Fibroblast of skin of right quadriceps (primary cell): ENCODE measurements at regions not wholly inside any gene's neighbourhood (a gene's known extent, or its start where the extent isn't known, plus 50 kb on each side); places are given as distances from the start of the nearest gene placed in this dataset.

Source experiments
- DNase-seq: peaks from one replicate; pipeline ENCODE4 v3.0.0-alpha.2; 2013

DNA sequence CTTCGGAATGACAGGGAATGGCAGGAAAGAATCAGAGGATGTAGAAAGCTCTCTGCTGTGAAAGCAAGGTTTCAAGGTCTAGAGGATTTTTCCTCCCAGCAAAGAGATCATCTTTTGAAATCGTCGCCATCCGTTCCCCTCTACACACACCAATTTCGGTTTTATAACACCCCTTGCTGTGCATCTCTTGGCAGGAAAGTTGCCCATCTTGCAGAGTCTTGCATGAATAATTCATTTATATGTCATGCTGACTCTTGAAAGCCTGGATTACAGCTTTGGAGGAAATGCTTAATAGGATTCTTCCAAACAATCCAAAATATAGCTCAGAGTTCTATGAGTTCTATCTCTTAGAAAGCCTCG is 262.7 kb downstream of the CHL1 start:
- no peak for DNase-seq

DNA sequence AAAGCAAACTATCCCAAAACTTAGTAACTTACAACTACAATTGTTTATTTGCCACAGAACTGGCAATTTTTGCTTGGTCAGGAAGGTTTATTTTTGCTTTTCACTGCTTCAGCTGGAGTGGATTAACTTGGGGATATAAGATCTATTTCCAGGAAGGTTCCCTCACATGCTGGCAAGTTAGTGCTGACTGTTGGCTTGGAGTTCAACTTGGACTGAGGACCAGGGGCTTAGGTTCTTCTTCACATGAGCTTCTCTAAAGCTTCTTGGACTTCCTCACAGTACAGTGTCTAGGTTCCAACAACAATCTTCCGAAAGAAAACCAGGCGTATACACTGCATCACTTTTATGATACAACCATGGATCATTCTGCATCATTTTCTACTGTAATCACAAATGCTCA is 264.4 kb downstream of the CHL1 start:
- no peak for DNase-seq

- DNase-seq = no peak
Observed at GRCh38 chr3:462851-463250, 266.3 kb downstream of the CHL1 start.

GRCh38 chr3:463252-464192 is 267.0 kb downstream of the CHL1 start:
- no peak for DNase-seq

DNA sequence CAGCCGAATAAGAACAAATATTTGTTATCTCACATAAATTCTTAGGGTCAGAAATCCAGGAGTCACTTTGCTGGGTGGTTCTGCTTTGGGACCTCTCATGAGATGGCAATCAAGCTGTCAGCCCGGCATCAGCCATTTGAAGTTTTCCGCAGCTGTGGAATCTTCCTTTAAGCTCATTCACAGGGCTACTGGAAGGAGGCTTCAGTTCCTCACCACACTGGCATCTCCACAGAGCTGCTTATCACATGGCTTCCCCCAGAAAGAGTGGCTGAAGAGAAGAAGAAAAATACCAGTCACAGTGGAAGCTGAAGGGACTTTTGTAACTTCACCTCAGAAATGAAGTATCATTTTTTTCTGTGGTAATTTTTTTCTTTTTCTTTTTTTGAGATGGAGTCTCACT is 267.7 kb downstream of the CHL1 start:
- no peak for DNase-seq

DNA sequence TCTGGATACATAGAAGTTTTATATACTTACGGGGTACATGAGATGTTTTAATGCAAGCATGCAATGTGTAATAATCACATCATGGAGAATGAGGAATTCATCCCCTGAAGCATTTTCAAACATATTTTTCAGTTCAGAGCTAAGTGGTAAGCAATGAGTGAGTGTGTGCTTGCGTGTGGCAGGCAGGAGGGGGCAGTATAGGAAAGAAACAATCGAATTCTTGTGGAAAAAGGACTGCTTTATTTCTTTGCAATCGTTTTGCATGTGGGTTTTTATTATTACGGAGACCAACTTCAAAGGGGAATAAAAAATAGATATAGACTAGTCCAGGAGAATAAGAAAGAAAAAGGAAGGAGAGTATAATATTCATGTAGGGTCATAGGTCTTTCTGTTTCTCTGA is 271.6 kb downstream of the CHL1 start:
- no peak for DNase-seq

- DNase-seq = no peak
Observed at GRCh38 chr3:473033-473800, 276.7 kb downstream of the CHL1 start.

- DNase-seq = no peak
Observed at GRCh38 chr3:474828-475227, 278.3 kb downstream of the CHL1 start.

GRCh38 chr3:480070-480469 is 283.5 kb downstream of the CHL1 start:
- no peak for DNase-seq

DNA sequence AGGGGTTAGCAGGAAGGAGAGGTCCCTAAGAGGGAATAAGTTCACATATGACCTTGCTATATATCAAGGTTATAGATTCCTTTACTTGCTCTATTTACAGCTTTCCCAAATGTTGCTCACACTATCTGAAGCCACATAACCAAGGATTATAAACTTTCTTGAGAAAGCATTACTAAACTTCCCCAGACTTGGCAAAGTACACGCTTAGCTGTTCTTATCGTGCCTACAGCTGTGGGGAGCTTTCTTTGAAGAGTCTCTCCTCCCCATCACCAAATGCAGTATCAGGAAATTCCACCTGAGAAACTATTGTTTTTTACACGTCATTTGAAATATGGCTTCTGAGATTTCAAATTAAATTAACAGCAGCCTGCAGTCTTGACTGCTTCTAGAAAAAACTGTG is 284.5 kb downstream of the CHL1 start:
- DNase-seq = no peak

- DNase-seq = no peak
Observed at GRCh38 chr3:481680-482079, 285.1 kb downstream of the CHL1 start.

- DNase-seq = no peak
Observed at GRCh38 chr3:482479-482878, 285.9 kb downstream of the CHL1 start.

- no peak for DNase-seq
Observed at GRCh38 chr3:484341-484740, 287.8 kb downstream of the CHL1 start.

DNA sequence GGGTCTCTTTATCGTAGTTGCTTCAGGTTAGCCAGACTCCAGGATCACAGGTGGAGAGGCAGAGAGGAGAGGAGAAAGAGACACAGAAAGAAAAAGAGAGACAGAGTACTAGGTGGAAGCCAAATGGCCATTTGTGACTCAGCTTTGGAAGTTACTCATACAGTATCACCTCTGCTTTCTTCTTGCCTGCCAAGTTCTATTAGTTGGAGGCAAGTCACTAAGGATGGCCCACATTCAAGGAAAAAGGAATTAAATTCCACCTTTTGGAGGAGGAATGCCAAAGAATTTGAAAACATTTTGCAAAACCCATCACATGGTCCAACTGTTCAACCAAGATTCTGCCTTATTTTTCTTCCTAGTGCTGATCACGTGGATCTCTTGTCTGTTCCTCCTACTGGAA is 291.1 kb downstream of the CHL1 start:
- no peak for DNase-seq

GRCh38 chr3:492586-493316 is 296.2 kb downstream of the CHL1 start:
- no peak for DNase-seq

DNA sequence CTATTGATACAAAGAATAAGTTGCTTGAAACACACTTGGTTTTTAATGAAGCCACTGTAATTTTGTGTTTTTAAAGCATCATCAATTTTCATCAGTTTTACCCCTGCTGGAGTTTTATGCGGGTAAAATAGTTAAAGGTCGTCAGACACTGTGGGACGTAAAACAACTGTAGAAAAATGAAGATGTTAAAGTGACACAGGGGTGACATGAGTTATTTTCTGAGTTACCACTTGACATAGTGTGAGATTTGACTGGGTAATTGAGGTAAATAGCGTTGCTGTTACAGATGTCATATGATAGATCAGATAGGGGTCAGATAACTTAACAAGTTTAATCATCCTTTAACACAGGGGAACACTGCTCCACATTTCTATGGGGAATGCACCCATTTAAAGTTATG is 297.6 kb downstream of the CHL1 start:
- no peak for DNase-seq

- no peak for DNase-seq
Observed at GRCh38 chr3:498487-498886, 301.9 kb downstream of the CHL1 start.

DNA sequence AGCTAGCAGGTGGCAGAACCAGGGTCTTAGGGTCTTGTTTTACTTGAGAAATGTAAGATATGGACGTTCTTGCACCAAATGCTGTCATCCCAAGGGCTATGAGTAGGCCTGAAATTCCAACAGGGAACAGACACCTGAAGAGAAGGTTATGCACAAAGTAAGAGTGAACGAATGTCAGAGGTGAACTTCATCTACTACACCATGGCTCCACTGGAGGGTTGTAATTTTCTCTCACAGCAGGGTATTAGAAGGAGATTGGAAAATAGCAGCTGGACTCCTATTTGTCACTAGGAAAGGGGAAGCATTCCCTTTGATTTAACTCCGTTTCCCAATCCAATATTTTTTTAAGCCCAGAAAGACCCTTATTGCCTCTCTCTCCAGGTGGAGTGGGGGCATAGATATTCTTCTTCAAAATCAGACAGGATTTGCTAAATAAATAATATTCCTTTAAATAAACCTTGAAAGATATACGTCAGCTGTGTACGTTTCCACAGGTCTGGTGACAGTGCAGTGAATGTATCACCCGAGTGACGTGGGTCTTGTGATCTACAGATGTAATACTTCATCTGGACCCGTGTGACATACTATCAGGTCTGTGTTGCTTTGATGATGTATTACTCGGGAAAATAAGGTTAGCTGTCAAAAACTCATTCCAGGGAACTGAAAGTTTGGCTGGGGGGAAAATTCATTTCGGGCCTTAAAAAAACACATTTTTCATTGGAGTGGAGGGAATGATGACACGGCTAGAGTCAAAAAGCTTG is 302.6 kb downstream of the CHL1 start:
- no peak for DNase-seq

DNA sequence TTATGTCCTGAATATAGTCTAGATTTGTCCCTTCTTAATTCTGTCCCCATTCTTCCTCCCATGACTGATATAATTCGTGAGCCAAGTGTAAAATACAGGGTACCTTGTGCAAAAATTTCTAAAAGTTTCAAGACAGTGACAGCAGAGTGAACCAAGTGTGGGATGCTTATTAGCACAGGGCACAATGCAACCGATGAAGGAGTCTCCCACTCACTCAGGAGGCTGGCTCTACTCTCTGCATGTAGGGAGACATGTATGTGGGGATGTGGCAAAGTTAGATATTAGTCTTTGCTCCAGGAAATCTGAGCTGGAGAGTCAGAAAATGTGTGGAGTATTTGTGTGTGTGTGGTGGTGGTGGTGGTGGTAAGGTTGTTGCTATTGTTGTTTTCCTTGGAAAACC is 305.9 kb downstream of the CHL1 start:
- no peak for DNase-seq

DNA sequence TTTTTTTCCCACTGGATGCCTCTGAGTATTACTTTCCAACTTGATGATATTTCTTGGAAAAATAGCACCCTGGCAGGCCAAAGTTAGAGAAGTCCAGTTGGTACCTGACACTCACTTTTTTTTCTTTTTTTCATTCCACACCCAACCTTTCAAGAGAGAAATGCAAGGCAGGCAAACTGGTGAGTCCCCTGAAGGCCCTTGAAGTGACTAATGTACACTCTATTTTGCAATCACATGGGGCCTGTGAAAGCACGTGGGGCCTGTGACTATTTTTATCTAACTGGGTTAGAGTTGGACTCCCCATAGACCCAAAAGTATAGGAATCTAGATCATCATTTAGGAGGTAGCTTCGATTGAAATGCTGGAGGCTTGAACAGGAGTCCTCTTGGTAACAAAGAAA is 316.7 kb downstream of the CHL1 start:
- DNase-seq = no peak

DNA sequence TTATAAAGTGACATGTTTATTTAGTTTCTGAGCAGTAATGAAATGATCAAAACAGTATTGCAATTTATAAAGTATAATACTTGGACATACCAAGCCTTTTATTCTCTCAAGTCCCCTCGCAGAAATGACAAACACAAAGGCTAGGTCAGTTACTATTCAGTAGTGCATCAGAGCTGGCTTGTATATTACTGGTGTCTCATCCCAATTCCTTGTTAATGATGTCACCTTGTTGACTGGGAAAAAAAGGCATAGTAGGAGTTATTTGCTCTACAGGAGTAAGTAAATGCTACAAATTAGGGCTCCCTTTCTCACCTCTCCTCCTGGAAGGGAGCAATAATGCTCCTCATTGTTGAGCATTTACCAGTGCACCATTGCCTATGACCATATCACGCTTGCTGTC is 317.6 kb downstream of the CHL1 start:
- no peak for DNase-seq

- no peak for DNase-seq
Observed at GRCh38 chr3:519026-519425, 322.5 kb downstream of the CHL1 start.

GRCh38 chr3:522888-523287 is 326.3 kb downstream of the CHL1 start:
- no peak for DNase-seq
